Ishikawa (cell line): ENCODE measurements at regions not wholly inside any gene's neighbourhood (a gene's known extent, or its start where the extent isn't known, plus 50 kb on each side); places are given as distances from the start of the nearest gene placed in this dataset.

Source experiments
- CEBPB ChIP-seq: IDR thresholded peaks from 2 replicates; pipeline ENCODE4 v1.6.1; 2012
- CREB1 ChIP-seq: IDR thresholded peaks from 2 replicates; pipeline ENCODE4 v1.6.1; 2012; ENCODE audit warnings: low read depth
- EGR1 ChIP-seq: IDR thresholded peaks from 2 replicates; pipeline ENCODE4 v1.6.1; 2012
- EP300 ChIP-seq: IDR thresholded peaks from 2 replicates; pipeline ENCODE4 v1.6.1; 2012; ENCODE audit warnings: borderline replicate concordance
- FOXM1 ChIP-seq: IDR thresholded peaks from 2 replicates; pipeline ENCODE4 v1.6.1; 2012; ENCODE audit warnings: low read depth, borderline replicate concordance
- NFIC ChIP-seq: IDR thresholded peaks from 2 replicates; pipeline ENCODE4 v1.6.1; 2012
- RAD21 ChIP-seq: IDR thresholded peaks from 2 replicates; pipeline ENCODE4 v1.6.1; 2012; ENCODE audit warnings: low read depth
- TAF1 ChIP-seq: IDR thresholded peaks from 2 replicates; pipeline ENCODE4 v1.6.1; 2012; ENCODE audit warnings: low read depth, mild to moderate bottlenecking
- TCF12 ChIP-seq: IDR thresholded peaks from 2 replicates; pipeline ENCODE4 v1.6.1; 2012; ENCODE audit warnings: low read depth
- TEAD4 ChIP-seq: IDR thresholded peaks from 2 replicates; pipeline ENCODE4 v1.6.1; 2012
- YY1 ChIP-seq: IDR thresholded peaks from 2 replicates; pipeline ENCODE4 v1.6.1; 2012; ENCODE audit warnings: low read depth
- ZBTB7A ChIP-seq: IDR thresholded peaks from 2 replicates; pipeline ENCODE4 v1.6.1; 2012; ENCODE audit warnings: low read depth
- TF ChIP-seq, protein P1 (sequence below): IDR thresholded peaks from 2 replicates; pipeline ENCODE4 v1.6.1; 2012
- TF ChIP-seq, protein P2 (sequence below): IDR thresholded peaks from 2 replicates; pipeline ENCODE4 v1.6.1; 2012; ENCODE audit warnings: low read depth, mild to moderate bottlenecking
- TF ChIP-seq, protein P3 (sequence below): IDR thresholded peaks from 2 replicates; pipeline ENCODE4 v1.6.1; 2012

DNA sequence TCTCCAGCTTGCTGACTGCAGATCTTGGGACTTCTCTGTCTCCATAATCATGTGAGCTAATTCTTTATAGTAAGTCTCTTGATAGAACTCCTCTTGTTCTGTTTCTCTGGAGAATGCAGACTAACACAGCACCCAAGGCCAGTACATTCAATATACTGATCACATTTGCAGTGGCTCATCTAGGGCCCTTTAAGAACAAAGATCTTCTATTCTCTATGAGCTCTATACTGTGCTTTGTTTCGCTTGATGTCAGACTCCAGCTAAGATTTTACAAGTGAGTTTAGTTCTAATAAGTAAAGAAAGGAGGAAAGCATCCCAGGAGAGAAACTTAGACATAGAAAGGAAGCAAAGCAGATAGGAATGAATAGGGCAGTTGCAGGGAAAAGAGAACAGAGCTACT, 69.3 kb upstream of the TMPO start:
- TF ChIP-seq, protein P1, sequence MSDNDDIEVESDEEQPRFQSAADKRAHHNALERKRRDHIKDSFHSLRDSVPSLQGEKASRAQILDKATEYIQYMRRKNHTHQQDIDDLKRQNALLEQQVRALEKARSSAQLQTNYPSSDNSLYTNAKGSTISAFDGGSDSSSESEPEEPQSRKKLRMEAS = no peak
- TF ChIP-seq RAD21 = no peak
- TF ChIP-seq, protein P2, sequence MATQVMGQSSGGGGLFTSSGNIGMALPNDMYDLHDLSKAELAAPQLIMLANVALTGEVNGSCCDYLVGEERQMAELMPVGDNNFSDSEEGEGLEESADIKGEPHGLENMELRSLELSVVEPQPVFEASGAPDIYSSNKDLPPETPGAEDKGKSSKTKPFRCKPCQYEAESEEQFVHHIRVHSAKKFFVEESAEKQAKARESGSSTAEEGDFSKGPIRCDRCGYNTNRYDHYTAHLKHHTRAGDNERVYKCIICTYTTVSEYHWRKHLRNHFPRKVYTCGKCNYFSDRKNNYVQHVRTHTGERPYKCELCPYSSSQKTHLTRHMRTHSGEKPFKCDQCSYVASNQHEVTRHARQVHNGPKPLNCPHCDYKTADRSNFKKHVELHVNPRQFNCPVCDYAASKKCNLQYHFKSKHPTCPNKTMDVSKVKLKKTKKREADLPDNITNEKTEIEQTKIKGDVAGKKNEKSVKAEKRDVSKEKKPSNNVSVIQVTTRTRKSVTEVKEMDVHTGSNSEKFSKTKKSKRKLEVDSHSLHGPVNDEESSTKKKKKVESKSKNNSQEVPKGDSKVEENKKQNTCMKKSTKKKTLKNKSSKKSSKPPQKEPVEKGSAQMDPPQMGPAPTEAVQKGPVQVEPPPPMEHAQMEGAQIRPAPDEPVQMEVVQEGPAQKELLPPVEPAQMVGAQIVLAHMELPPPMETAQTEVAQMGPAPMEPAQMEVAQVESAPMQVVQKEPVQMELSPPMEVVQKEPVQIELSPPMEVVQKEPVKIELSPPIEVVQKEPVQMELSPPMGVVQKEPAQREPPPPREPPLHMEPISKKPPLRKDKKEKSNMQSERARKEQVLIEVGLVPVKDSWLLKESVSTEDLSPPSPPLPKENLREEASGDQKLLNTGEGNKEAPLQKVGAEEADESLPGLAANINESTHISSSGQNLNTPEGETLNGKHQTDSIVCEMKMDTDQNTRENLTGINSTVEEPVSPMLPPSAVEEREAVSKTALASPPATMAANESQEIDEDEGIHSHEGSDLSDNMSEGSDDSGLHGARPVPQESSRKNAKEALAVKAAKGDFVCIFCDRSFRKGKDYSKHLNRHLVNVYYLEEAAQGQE = no peak
- TF ChIP-seq TAF1 = no peak
- TF ChIP-seq, protein P3, sequence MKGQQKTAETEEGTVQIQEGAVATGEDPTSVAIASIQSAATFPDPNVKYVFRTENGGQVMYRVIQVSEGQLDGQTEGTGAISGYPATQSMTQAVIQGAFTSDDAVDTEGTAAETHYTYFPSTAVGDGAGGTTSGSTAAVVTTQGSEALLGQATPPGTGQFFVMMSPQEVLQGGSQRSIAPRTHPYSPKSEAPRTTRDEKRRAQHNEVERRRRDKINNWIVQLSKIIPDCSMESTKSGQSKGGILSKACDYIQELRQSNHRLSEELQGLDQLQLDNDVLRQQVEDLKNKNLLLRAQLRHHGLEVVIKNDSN = no peak
- no peak for TF ChIP-seq TCF12
- TF ChIP-seq YY1 = no peak
- TF ChIP-seq ZBTB7A = no peak
- TF ChIP-seq TEAD4 = no peak
- TF ChIP-seq FOXM1 = no peak
- no peak for TF ChIP-seq CREB1
- no peak for TF ChIP-seq NFIC
- no peak for TF ChIP-seq EGR1
- TF ChIP-seq CEBPB = no peak
- no peak for TF ChIP-seq EP300

DNA sequence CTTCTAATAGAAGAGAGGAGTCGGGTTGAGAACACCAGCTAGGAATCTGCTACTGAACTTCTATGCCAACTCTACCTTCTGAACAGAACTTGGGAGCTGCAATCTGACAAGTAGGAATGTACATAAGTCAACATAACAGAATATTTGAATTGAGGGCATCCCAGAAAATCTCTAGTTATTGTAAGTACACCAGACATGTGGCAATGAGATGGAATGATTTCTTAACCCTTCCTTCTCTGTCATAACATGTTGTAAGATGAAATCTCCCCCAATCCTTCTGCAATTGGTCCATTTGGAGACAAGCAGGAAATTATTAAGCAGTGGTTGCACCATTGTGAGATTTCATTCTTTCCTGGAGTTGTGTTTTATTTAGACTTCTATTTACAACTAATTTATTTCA, 68.7 kb upstream of the TMPO start:
- no peak for TF ChIP-seq EGR1
- no peak for TF ChIP-seq CEBPB
- TF ChIP-seq, protein P3 = no peak
- TF ChIP-seq, protein P2 = no peak
- TF ChIP-seq CREB1 = no peak
- TF ChIP-seq TAF1 = no peak
- TF ChIP-seq, protein P1 = no peak
- no peak for TF ChIP-seq FOXM1
- no peak for TF ChIP-seq NFIC

DNA sequence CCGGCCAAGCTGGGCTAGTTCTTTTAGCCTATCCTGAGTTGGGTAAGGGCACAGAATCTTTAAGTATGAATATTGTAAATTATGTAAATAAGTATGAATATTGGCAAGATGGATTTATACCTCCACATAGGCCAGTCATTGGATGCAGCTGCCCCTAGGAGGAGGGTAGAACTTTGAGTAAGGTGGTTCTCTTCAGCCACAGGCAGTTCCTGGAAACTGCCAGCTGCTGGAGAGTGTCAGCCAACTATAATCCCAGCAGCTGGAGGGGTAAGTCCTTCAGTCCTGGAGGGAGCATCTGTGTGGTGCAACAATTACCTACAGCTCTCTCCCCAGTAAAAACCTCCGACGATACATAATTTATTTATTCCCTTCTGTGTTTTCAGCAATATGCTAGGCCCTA, 65.8 kb upstream of the TMPO start:
- TF ChIP-seq NFIC (no peak), TCF12 (no peak), ZBTB7A (no peak), CEBPB (no peak), CREB1 (no peak), EP300 (no peak), FOXM1 (no peak), TEAD4 (no peak), RAD21 (no peak), TAF1 (no peak), YY1 (no peak), EGR1 (no peak)
- TF ChIP-seq, protein P1 = no peak
- TF ChIP-seq, protein P2 = no peak
- TF ChIP-seq, protein P3 = no peak

DNA sequence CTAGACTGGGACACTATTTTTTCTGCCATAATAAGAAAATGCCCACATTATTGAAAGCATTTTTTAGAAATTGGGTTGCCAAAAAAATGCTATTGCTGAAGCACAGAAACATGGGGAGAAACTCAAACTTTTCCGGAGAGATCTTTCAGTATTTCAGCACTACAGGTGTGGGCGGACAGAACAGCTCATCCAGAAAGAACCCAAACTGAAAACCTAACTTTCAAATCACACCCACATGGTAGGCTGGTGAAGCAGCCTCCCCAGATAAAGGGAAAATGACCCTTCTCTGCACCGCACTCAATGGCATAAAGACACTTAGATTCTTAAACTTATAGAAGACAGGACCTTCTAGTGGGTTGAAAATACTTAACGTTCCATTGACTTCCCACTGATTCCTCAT, 62.3 kb upstream of the TMPO start:
- no peak for TF ChIP-seq FOXM1
- TF ChIP-seq EGR1 = no peak
- TF ChIP-seq NFIC = no peak
- no peak for TF ChIP-seq YY1
- TF ChIP-seq TEAD4 = no peak
- TF ChIP-seq CEBPB = no peak
- TF ChIP-seq ZBTB7A = no peak
- TF ChIP-seq, protein P2 = no peak
- TF ChIP-seq, protein P1 = no peak
- TF ChIP-seq, protein P3 = no peak
